Inflammatory macrophage treated with lipopolysaccharide for 1 hour (primary cell): ENCODE measurements at regions not wholly inside any gene's neighbourhood (a gene's known extent, or its start where the extent isn't known, plus 50 kb on each side); places are given as distances from the start of the nearest gene placed in this dataset.

ENCODE experiments used
- DNase-seq, 2 donors: peaks; one replicate each; pipeline ENCODE4 v3.0.0-alpha.2; 2020 to 2022

GRCh38 chr10:83253011-83253671 is 886.2 kb upstream of the GHITM start:
- no peak for DNase-seq

GRCh38 chr10:83254698-83255097 is 884.6 kb upstream of the GHITM start:
- no peak for DNase-seq

GRCh38 chr10:83262434-83262833 is 876.9 kb upstream of the GHITM start:
- DNase-seq = no peak

- DNase-seq = no peak
These were observed 866.5 kb upstream of the GHITM start for GRCh38 chr10:83272666-83273434.

- DNase-seq = no peak
These were observed 865.2 kb upstream of the GHITM start for GRCh38 chr10:83274088-83274487.

GRCh38 chr10:83276971-83277370 is 862.3 kb upstream of the GHITM start:
- DNase-seq = no peak

- DNase-seq = no peak
These were observed 856.2 kb upstream of the GHITM start for GRCh38 chr10:83283151-83283550.

- no peak for DNase-seq
These were observed 851.9 kb upstream of the GHITM start for GRCh38 chr10:83287374-83287773.

- no peak for DNase-seq
These were observed 849.9 kb upstream of the GHITM start for GRCh38 chr10:83289373-83289772.

GRCh38 chr10:83289948-83290347 is 849.4 kb upstream of the GHITM start:
- no peak for DNase-seq

- no peak for DNase-seq
These were observed 837.6 kb upstream of the GHITM start for GRCh38 chr10:83301732-83302131.

GRCh38 chr10:83302623-83303022 is 836.7 kb upstream of the GHITM start:
- no peak for DNase-seq

- DNase-seq = no peak
These were observed 828.6 kb upstream of the GHITM start for GRCh38 chr10:83310688-83311087.

- DNase-seq = no peak
These were observed 826.7 kb upstream of the GHITM start for GRCh38 chr10:83312570-83312969.

GRCh38 chr10:83332690-83333089 is 806.6 kb upstream of the GHITM start:
- DNase-seq = no peak

- no peak for DNase-seq
These were observed 805.7 kb upstream of the GHITM start for GRCh38 chr10:83333566-83333965.

- no peak for DNase-seq
These were observed 795.6 kb upstream of the GHITM start for GRCh38 chr10:83343676-83344075.

- no peak for DNase-seq
These were observed 792.9 kb upstream of the GHITM start for GRCh38 chr10:83346266-83346910.

GRCh38 chr10:83352588-83352987 is 786.7 kb upstream of the GHITM start:
- no peak for DNase-seq

GRCh38 chr10:83354456-83354855 is 784.9 kb upstream of the GHITM start:
- no peak for DNase-seq

GRCh38 chr10:83357004-83357403 is 782.3 kb upstream of the GHITM start:
- no peak for DNase-seq

- DNase-seq = no peak
These were observed 781.7 kb upstream of the GHITM start for GRCh38 chr10:83357627-83358026.

GRCh38 chr10:83367036-83367435 is 772.3 kb upstream of the GHITM start:
- DNase-seq = no peak
